Occipital lobe (tissue), 1 donor: ENCODE measurements at regions not wholly inside any gene's neighbourhood (a gene's known extent, or its start where the extent isn't known, plus 50 kb on each side); places are given as distances from the start of the nearest gene placed in this dataset.

Experiments used
- DNase-seq: peaks from one replicate; lab custom pipeline; 2025; lab: John Stamatoyannopoulos, UW

DNA sequence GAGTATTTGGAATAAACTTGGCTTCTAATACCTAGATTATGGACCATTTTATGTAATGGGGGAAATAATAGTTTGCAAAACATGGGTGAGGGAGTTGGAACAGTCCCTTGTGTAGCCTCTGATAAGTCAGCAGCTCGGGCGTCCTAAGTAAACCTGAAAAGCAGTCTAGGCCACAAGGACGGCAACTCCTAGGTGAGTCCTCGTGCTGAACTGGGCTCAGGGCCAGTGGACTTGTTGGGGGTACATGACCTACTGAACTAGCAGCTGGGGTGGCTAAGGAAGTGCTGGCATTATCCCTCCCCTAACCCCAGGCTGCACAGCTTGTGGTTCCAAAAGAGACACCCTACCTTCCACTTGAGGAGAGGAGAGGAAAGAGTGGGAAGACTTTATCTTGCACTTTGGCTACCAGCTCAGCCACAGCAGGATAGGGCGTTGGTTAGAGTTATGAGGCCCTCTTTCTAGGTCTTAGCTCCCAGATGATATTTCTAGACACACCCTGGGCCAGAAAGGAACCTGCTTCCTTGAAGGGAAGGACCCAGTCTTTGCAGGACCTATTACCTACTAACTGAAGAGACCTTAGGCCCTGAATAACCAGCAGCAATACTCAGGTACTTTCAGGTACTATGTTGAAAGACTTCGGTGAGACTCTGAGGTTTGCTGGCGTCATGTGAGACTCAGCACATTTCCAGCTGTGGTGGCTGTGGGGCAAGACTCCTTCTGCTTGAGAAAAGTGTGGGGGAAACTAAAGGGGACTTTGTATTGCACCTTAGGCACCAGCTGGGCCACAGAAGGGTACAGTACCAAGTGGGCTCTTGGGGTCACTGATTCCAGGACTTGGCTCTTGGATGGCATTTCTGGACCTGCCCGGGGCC lies 71.0 kb downstream of the AQP4 start:
- DNase-seq = no peak

DNA sequence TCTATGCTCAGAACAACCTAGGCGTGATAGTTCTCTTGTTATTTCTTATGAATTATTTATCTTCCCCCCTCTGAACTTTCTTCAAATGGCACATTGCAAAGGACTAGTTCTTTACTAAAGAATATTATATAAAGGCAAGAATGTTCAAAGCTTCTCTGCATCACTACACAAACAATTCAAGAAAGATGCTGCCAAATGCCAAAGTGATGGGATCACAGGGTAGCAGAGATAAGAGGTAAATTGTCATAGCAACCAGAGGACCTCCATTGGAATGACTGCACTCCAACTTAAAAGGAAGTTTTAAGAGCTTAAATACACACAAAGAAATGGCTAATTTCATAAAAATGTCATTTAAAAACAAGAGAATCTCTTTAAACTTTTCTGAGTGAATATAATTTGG lies 72.8 kb downstream of the AQP4 start:
- DNase-seq = no peak

DNA sequence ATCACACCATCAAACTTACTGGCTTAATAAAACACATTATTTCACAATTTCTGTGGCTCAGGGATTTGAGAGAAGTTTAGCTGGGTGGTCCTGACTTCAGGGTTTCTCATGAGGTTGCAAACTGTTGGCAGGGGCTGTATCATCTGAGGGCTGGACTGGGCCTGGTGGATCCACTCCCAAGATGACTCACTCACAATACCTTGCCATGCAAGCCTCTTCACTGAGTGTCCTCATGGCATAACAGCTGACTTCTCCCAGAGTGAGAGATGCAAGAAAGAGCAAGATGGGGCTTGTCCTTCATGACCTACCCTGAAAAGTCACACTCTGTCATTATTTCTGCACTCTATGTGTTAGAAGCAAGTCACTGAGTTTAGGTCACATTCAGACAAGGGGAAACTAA lies 73.8 kb downstream of the AQP4 start:
- DNase-seq = no peak

DNA sequence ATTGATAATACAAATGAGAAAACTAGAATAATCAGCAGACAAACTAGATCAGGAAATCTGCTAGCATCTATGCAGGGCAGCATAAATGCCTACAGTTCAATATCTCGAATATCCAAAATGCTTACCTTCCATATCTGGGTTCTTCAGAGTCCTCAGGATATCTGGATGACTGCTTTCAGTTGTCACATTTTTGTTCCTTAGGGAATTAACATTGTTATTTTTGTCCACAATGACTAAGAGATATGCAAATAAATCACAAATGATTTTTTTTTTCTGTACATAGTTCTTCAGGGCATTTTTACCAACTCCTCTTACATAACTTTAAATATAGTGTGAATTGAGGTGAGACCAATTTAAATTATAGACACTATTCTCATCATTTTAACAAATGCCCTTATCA lies 80.9 kb downstream of the AQP4 start:
- DNase-seq = no peak

DNA sequence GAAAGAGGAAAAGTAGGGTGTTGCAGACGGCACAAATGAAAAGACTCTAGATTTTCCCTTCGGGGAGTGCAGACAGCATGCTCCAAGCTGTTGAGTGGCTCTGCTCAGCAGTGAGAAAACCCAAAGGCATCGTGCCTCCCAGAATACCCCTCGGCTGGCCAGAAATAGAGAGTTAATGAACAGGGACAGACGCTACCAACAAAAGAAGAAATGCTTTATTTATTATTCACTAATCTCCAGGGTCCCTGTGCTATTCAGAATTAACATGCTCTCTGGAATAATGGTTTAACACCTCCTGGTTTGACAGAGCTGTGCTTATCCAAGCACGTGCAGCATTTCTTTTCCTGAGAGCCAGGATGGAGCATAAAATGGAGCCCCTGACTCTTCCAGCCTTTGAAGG lies 82.3 kb downstream of the AQP4 start:
- no peak for DNase-seq

DNA sequence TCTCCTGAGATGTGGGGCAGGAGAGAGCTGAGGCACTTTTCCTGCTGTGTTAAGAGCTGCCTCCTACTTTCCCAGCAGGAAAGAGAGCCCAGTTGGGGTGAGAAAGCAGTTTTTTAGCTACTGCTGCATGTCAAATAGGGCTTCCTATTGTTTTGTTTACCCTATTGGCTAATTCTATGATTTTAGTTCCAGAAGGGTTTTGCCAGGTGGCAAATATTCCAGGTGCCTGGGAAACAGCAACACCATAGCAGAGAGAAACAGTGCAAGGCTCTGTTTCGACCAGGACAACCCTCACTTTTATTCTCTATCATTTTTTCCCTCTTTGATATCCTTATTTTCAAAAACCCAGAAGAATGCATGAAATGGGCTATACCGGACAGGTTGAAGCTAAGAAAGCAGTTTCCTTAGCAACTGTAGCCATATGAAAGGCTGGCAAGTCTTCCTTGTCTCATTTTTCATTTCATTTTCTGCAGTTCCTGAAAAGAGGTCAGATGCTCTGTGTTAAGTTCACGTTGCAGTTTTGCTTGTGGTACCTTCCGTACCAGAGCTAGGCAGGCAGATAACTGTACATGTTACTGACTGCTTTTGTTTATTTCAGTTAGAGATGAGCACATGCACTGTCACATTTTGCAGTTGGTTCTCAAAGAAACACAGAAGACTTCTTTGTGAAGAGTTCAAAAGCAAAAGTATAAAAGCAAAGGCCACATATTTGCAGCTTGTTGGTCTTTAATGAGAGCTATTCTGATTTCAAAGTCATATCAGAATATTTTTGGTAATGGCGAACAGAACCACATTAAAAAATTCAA lies 84.8 kb downstream of the AQP4 start:
- no peak for DNase-seq

DNA sequence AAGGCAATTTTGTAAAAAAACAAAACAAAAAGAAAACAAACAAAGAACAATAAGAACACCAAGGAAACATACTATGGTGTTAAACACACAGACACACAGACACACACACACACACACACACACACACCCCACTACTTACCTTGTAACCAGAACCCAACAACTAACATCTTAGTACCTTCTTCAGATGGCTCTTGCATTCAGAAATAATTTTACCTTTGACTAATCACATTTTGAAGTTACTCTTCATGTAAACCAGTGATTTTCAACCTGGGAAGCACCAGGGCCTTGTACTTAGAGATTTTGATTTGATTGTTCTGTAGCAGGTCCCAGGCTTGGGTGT lies 87.5 kb downstream of the AQP4 start:
- no peak for DNase-seq

DNA sequence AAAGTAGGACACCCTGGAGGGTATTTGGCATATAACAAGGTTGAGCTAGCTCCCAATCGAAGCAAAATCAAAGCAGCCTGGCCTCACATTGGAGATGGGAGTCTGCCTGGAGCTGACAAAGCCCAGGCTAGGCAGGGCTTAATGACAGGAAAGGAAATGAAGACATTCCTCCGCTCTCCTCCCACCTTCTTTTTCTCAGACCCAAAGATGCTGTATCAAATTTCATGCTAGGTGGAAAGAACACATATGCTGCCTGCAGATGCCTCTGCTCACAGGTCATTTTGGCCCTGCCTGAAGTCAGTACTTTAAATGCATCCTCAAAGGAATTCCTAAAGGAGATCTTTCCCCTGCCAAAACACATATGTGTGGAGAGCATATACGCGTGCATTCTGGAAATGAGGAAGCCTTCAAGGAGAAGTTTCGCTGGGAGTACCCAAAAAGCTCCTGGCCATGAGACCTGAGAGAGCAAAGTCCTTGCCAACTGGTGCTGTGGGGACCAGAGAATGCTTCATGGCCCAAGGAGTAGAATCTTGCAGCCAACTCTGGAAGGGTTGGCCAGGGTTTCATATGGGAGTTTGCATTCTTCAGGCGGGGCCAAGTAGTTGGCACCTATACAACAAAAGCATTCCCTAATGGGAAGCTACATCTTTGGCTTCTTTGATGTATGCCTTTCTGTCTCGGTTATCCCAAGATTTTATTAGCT lies 88.0 kb downstream of the AQP4 start:
- no peak for DNase-seq

DNA sequence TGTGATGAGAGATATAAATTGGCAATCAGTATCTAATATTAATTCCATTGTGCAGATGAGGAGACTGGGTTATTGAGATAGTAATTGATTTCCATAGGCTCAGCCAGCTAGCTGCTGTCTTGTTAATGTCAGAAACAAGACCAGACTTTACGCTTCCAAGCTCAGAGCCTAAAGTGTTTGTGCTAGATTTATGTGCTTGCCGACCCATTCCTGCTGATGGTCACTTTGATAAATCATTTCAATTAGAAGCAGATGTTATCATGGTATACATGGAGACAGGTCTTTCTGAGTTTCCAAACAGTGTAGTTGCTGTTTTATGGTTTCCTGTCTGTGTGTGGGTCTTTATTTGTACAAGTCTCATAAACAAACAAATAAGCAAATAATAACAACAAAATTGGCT lies 92.8 kb downstream of the AQP4 start:
- no peak for DNase-seq

DNA sequence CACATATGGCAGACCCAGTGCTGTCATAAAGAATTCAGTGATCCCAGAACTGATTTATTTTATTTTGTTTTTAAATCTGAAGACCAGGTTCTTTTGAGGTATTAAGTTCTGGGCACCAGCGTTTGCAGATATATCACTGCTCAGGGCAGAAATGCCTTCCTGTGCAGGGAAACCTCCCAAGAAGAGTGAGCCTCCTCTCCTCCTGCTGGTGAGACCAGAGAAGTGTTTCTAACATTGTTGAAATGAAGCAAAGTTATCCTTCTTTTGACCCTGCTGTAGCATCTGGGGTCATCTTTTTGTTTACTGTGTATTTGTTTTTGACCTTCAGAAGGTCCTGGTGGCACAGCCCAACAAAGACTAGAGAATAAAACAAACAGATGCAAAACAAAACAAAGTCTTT lies 94.0 kb downstream of the AQP4 start:
- no peak for DNase-seq

DNA sequence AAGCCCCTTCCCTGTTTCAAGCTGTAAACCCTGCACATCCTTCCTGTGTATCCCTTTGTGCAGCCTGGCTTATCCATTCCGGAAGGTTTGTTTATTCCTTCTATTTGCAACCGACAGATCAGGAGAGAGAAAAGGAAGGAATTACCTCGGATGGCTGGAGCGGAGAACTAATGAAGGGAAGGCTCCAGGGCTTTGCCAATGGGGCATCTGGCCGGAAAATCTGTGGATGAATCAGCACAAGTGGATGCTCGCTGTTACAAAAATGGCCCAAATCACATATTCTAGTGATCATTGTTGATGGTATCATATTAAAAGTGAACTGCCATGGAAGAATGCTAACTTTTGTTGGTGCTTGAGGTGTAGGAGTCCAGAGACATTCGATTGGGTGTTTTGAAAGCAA lies 97.1 kb downstream of the AQP4 start:
- no peak for DNase-seq

DNA sequence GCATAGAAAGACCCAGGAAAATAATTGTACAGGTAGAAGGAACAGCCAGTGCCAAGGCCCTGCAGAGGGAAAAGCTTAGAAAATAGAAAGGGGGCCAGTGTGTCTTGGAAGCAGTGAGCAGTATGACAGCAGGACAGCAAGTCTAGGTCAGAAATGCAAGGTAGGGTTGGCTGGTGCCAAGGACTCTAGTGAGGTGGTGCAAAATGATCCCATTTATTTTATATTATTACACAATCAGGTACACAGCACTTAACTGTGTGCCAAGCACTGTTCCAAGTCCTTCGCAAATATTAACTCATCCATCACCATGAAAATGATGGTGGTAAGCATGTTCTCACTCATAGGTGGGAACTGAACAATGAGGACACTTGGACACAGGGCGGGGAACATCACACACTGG lies 100.0 kb downstream of the AQP4 start:
- DNase-seq = no peak

DNA sequence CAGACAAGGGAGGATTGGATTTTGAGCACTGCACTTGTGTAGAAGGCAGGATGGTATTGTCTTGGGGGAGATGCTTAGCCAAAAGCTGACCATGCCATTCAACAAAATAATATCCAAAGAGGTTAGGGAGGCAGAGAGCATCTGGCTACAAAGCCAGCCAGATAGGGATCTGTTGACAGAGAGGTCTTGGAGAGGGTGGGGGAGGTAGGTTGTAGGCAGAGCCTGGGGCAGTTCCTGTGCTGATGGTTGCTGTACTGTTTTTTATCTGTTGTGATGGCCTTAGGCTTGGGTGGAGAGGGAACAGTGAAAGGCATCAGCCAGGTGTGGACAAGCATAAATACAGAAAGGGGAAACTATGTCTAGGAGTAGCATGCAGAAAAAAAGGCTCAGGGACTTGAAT lies 100.9 kb downstream of the AQP4 start:
- DNase-seq = no peak

DNA sequence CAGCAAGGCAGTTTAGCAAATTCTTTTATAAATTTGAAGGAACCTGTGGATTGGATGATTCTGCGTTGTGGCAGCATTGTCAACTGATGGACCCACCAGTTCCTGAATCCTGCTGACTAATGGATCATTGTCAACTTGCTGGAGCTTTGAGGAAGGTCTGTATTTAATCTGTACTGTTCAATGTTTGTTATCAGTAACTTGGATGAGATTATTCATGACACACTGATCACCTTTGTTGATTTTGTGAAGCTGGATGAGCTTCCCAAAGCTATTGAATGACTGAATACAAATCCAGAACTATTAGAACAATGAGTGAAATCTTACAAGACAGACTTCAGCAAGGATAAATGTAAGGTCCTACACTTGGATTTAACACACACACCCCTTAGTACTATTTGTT lies 101.3 kb downstream of the AQP4 start:
- no peak for DNase-seq

DNA sequence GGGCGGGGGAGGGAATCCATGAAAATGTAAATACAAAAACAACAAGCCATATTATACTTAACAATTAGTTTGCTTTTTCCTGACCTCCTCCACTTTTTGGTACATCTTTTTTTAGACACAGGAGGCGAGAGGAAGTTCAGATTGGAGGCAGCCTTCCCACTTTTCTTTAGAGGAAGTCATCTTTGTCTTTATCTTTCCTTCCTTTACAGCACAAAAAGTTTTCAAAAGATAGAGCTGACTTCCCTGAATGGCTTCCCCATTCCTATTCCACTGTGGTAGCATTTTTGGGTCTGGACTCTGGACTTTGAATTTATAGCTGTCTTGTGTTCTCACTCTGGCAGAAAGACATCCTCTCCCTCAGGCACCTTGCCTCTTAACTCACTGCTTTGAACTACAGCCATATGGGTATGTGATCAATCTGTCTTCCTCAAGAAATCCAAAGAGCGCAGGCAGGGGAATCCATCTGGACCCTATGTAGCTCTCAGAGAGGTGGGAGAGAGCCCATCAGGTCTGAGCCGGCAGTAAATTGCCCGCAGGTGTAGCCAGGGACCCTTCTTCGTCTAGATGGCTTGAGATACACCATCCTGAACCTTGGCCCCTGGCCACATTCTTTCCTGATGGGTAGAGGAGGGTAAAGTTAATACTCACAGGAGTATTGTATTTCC lies 101.9 kb downstream of the AQP4 start:
- no peak for DNase-seq

DNA sequence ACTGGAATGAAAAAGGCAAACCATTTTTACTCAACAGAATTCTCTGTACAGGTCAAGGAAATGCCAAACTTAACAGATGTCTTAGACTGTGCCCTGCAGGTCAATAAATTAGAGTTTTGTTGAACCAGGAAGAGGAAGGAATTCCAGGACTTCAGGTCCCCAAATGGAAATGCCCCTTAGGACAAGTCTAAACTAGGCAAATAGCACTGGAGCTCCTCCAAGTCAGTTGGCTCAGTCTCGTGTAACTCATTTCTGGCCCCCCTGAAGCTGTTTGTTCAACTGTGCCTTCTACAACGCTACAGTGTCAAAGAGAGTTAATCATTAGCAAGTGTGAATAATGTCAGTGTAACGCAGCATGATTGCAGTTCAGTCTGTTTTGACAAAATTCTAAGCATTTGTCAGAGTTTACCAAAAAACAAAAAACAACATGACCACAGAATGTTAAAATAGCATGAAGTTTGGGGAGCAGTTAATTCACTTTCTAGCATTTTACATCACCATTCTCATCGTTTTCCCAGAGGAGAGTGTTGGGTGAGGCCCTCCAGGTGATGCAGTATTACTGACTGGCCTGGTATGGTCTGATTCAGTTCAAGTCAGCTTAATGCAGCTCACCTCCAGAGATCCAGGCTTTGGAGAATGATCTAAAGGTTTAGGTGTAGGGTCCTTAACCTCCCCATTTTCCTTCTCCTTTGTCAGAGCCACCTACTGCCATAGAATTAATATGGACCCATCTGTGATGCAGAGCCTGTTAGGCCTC lies 108.1 kb downstream of the AQP4 start:
- no peak for DNase-seq

DNA sequence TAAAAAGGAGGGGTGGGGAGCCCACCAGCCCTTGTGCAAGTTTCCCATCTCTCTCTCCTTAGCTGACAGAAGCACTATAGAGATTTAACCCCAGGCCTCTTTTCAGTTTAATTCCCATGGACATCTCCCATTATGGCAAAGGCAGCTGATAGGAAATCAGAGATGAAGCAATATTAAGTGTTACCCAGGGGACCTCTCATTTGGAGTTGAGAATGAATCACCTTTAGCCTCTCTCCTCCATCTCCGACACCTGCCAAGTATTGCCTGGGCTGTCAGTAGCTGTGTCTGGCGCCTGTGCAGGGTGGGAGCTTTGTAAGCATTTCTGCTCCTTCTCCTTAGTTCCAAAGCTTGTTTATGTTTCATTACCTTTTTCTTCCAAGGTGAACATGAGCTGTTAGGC lies 109.0 kb downstream of the AQP4 start:
- no peak for DNase-seq

DNA sequence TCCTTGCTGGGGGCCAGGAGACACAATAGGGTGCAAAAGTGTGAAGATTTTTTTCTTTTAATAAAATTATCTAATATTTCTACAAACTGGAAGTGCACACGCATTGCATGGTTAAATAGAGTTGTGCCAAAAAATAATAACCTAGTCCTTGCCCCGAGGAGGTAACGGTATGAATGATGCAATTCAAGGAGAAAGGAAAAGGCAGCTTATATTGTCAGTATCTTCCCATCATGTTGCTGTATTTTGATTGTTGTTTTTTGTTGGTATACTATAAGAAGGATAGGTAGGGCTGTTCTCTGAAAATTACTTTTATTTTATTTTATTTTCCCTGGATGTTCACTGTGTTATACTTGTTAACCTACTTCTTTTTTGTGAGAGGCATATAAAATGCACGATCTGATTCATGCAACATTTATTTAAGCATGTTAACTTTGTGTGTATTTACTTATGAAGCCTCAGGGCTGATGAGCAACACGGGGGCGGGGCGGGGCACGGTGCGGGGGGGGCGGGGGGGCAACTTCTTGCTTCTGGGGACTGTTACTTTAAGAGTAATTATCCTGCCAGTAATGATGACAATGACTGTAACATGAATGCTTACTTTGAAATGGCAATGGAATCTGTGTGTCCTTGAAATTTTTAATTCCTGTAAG lies 118.6 kb downstream of the AQP4 start:
- no peak for DNase-seq

DNA sequence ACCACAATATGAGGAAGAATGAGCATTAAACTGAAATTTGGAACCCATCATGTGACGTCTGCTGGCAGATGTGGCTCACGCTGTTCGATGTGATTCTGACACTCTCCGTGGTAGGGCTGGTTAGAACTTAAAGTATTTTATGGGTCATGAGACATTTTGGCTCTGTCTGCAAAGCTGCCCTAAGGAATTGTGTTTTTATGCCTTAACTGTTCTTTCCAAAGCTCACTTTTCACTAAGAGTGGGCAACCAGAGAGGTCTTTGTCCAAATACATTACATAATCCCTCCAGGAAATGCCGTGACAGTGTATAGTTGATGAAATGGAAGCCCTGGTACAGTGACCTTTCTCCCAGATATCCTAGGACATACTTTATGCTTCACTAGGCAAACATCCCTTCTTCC lies 119.1 kb downstream of the AQP4 start:
- no peak for DNase-seq

DNA sequence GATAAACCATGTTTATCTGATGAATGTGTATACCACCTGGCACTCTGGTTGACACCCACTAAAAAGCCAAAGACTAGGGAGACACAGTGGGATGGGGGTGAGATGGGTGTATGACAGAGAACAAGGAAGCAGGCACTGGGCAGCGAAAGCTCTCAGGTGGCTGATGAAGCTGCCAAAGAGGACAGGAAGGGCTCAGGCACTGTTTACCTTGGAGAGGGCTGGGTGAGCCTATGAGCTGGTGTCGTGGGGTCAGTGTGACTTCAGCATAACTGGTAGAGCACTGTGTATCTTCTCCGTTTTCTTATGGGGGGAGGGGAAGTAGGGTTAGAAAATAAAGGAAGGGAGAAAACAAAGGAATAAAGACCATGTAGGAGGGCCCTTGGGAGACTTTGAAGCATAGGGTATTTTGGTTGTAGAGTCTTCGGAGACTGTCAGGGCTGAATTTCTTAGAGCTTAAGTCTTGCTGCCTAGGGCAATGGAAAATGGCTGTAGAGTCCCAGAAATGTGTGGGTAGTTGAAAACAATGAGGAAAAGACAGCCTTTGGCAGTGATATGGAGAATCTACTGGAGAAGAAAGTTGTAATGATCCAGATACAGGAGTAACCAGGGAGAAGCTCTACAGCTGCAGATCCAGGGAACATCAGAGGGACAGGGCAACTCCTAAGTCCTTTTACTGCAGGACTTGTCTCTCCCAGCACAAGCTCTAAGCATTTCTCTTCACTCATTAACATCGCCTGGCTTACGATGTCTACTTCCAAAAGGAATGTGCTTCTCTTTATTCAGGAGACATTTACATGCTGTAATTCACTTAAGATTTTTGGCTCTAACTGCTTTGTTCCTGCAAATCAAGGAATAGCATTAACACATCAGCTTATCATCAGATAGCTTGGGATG lies 120.0 kb downstream of the AQP4 start:
- no peak for DNase-seq
